Type B pancreatic cell (in vitro differentiated cells): ENCODE measurements at regions not wholly inside any gene's neighbourhood (a gene's known extent, or its start where the extent isn't known, plus 50 kb on each side); places are given as distances from the start of the nearest gene placed in this dataset.

Experiments
- DNase-seq: peaks from one replicate; pipeline ENCODE4 v3.0.0; 2021; ENCODE audit warnings: mixed read lengths; ENCODE audit not compliant: unreplicated experiment; ENCODE audit errors: extremely low spot score
- H3K27ac Mint-ChIP-seq: 2 replicates; pipeline ENCODE4 v1.8.0; 2021; ENCODE audit warnings: mild to moderate bottlenecking, mixed read lengths
- H3K27me3 Mint-ChIP-seq: 2 replicates; pipeline ENCODE4 v1.8.0; 2021; ENCODE audit warnings: mixed read lengths
- H3K36me3 Mint-ChIP-seq: 2 replicates; pipeline ENCODE4 v1.8.0; 2021; ENCODE audit warnings: mixed read lengths
- H3K4me1 Mint-ChIP-seq: one replicate; pipeline ENCODE4 v1.8.0; 2021; ENCODE audit warnings: mixed read lengths; ENCODE audit not compliant: unreplicated experiment
- H3K4me3 Mint-ChIP-seq: 2 replicates; pipeline ENCODE4 v1.8.0; 2021; ENCODE audit warnings: mild to moderate bottlenecking, mixed read lengths
- H3K9me3 Mint-ChIP-seq: 2 replicates; pipeline ENCODE4 v1.8.0; 2021; ENCODE audit warnings: mixed read lengths
- TF ChIP-seq, protein P1 (sequence below): fragments of 200-600 bp; sonication (generic); conservative IDR thresholded peaks from 2 replicates; pipeline ENCODE4 v1.5.0; 2021; ENCODE audit warnings: antibody characterized with exemption, mild to moderate bottlenecking

DNA sequence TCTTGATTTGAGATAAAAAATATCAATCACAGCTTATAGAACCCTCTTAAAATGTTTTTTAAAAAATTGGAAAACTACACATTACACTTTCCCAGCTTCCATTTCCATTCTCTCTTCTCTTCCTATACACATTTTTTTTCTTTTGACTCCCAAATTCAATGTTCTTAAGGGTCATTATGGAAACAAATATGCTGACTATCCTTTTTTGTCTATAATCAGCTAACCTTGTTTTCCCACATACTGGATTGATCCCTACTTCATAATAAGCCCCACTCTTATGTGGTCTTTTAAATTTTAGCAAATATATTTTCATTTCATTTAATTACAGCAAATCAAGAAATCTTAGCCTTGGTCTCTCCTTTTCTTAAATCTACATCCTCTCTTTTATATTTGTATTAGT is 378.4 kb downstream of the MEI4 start:
- Mint-ChIP-seq H3K27ac (no peak overlapping the region), H3K9me3 (no peaks in the 10 kb centered on the region), H3K36me3 (no peaks in the 10 kb centered on the region), H3K4me1 (no peaks in the 10 kb centered on the region), H3K27me3 (no peaks in the 10 kb centered on the region), H3K4me3 (no peak overlapping the region)
- no peak for DNase-seq
- TF ChIP-seq, protein P1, sequence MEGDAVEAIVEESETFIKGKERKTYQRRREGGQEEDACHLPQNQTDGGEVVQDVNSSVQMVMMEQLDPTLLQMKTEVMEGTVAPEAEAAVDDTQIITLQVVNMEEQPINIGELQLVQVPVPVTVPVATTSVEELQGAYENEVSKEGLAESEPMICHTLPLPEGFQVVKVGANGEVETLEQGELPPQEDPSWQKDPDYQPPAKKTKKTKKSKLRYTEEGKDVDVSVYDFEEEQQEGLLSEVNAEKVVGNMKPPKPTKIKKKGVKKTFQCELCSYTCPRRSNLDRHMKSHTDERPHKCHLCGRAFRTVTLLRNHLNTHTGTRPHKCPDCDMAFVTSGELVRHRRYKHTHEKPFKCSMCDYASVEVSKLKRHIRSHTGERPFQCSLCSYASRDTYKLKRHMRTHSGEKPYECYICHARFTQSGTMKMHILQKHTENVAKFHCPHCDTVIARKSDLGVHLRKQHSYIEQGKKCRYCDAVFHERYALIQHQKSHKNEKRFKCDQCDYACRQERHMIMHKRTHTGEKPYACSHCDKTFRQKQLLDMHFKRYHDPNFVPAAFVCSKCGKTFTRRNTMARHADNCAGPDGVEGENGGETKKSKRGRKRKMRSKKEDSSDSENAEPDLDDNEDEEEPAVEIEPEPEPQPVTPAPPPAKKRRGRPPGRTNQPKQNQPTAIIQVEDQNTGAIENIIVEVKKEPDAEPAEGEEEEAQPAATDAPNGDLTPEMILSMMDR, result no peak

DNA sequence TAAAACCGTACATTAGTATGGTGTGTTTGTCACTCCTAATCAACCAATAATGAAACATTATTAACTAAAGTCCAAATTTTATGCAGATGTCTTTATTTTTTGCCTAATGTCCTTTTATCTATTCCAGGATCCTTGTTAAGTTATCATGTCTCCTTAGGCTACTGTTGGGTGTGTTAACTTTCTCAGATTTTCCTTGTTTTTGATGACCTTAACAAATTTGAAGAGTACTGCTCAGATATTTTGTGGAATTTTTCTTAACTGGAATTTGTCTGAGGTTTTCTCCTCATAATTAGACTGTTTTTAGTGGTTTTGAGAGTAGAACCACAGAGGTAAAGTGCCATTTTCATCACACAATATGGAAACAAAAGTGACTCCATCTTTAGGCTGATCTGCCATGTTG is 406.3 kb downstream of the MEI4 start:
- no peaks in the 10 kb centered on the region for H3K4me1 Mint-ChIP-seq
- TF ChIP-seq, protein P1, result no peak
- H3K36me3 Mint-ChIP-seq, result no peaks in the 10 kb centered on the region
- H3K4me3 Mint-ChIP-seq, result no peak overlapping the region
- H3K9me3 Mint-ChIP-seq, result no peaks in the 10 kb centered on the region
- no peaks in the 10 kb centered on the region for H3K27me3 Mint-ChIP-seq
- DNase-seq, result no peak
- no peak overlapping the region for H3K27ac Mint-ChIP-seq

DNA sequence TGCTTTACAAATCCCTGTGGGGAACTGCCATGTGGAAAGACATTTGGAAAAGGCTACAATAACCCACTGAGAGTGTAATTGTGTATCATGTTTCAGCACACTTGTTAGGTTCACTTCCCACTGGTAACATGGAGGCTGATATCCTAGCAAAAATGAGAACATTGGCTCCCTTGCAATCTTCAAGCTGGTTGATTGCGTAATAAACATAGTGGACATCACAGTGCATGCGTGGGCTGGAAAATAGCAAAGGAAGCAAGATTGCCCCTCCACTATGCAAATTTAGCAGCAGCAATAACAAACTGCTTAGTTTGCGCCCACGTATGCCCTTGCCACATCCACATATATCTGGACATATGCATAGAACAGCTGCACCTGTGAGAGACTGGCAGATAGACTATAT is 410.2 kb downstream of the MEI4 start:
- TF ChIP-seq, protein P1, result no peak
- no peaks in the 10 kb centered on the region for H3K36me3 Mint-ChIP-seq

DNA sequence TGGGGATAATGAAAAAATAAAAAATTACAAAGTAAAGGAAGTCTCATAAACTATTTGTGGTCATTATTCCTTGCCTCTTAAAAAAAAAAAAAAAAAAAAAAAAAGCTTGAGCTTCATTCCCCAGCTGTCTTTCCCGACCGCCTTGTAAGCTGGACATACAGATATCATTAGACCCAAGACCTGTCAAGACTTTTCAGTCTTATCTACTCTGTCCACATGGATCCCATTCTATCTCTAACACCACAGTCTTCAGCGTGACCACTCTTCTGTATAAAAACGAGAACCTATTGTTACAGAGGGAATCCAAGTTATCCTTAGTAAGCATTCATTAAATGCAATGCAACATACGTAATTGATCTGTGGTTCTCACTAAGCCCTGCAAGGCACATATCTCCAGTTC is 423.5 kb downstream of the MEI4 start:
- Mint-ChIP-seq H3K27ac (no peak overlapping the region), H3K4me3 (no peak overlapping the region), H3K27me3 (no peaks in the 10 kb centered on the region), H3K36me3 (no peaks in the 10 kb centered on the region), H3K4me1 (no peaks in the 10 kb centered on the region), H3K9me3 (no peaks in the 10 kb centered on the region)
- no peak for DNase-seq
- TF ChIP-seq, protein P1, result no peak

More for the DNA sequence above, 410.2 kb downstream of the MEI4 start:
- Mint-ChIP-seq H3K27ac (no peak overlapping the region), H3K4me1 (no peaks in the 10 kb centered on the region), H3K9me3 (no peaks in the 10 kb centered on the region), H3K4me3 (no peak overlapping the region), H3K27me3 (no peaks in the 10 kb centered on the region)
- no peak for DNase-seq

DNA sequence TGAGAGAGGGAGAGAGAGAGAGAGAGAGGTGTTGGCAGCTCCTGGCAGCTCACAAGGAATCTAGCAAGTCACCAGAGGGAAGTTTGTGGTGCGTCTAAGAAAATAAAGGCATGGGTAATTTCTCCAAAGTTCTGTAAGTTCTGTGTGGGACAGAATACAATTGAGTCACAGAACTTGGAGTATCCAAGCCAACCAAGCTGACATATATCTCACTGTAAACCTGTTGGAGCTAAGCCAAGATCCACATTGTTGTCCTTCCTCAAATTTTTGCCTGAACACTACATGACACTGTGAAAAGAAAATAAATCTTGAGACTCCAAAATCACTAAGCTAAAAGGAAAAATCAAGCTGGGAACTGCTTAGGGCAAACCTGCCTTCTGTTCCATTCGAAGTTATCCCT is 436.7 kb downstream of the MEI4 start:
- no peak overlapping the region for H3K4me3 Mint-ChIP-seq
- TF ChIP-seq, protein P1, result no peak
- H3K9me3 Mint-ChIP-seq, result no peaks in the 10 kb centered on the region
- no peaks in the 10 kb centered on the region for H3K36me3 Mint-ChIP-seq
- H3K27ac Mint-ChIP-seq, result no peak overlapping the region
- no peak for DNase-seq
- H3K4me1 Mint-ChIP-seq, result no peaks in the 10 kb centered on the region
- H3K27me3 Mint-ChIP-seq, result no peaks in the 10 kb centered on the region

DNA sequence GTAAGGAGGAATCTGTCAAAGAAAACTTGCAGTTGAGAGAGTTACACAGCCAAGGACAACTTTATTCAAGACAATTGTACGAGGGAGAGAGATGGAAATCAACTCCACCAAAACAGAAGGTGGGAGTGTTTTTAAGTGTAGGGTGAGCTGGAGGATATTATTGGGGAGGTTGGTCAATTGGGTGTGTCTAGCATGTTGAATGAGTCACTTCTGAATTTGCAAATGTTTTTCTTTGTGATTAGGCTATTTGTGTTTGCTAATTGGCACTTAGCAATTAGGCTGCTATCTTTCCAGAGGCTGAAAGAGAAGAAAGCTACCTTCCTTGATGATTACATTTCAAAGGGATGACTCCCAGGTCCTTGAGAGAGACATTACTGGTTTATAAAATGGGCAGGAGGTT is 441.1 kb downstream of the MEI4 start:
- Mint-ChIP-seq H3K27me3 (no peaks in the 10 kb centered on the region), H3K9me3 (no peaks in the 10 kb centered on the region), H3K36me3 (no peaks in the 10 kb centered on the region), H3K27ac (no peak overlapping the region), H3K4me1 (no peaks in the 10 kb centered on the region), H3K4me3 (no peak overlapping the region)
- no peak for DNase-seq
- TF ChIP-seq, protein P1, result no peak
